ENCODE measurements at regions not wholly inside any gene's neighbourhood (a gene's known extent, or its start where the extent isn't known, plus 50 kb on each side); places are given as distances from the start of the nearest gene placed in this dataset.

DNA sequence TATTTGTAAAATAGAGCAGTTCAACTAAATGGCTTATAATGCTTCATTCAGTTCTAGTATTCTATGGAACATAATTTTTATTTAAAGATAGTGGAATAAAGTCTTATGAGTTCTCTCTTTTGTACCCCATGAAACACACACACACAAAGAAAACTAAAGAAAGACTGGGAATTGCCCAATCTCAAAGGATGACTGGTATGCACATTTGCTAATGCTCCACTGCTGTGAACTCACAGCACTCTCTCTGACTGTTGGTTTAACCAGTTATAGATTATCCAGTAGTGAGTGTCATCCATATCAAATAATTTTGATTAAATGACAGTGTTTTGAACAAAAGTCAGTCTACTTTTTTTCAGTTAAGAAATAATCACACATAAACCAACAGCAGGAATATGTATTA is 1082.4 kb upstream of the B3GALT2 start:
- H3K9me3 ChIP-seq (ENCODE audit: low read length), result no peaks in the 10 kb centered on the region
- H4K20me1 ChIP-seq (ENCODE audit: insufficient read depth, low read depth, low read length), result no peaks in the 10 kb centered on the region
- H3K27ac ChIP-seq (ENCODE audit: low read length), result no peak overlapping the region
- no peak for DNase-seq
- no peaks in the 10 kb centered on the region for H3K36me3 ChIP-seq (ENCODE audit: insufficient read depth, low read length)
- no peak overlapping the region for H3K4me3 ChIP-seq (ENCODE audit: low read length)
- H3K79me2 ChIP-seq (ENCODE audit: low read length), result no peaks in the 10 kb centered on the region
- no peaks in the 10 kb centered on the region for H3K27me3 ChIP-seq (ENCODE audit: low read length)
- H3K9me2 ChIP-seq (replicated peaks; ENCODE audit: insufficient read depth, low read length), result no peaks in the 10 kb centered on the region
- H3K4me1 ChIP-seq (ENCODE audit: low read length), result peaks cover 5% of the 10 kb centered on the region; the same call in 1 of the 2 replicates
- no peak overlapping the region for H3K4me2 ChIP-seq (ENCODE audit: low read depth, low read length, poor library complexity, severe bottlenecking)
- H2AFZ ChIP-seq (ENCODE audit: low read length), result no peak overlapping the region
- no peak overlapping the region for H3K9ac ChIP-seq (ENCODE audit: low read length)

DNA sequence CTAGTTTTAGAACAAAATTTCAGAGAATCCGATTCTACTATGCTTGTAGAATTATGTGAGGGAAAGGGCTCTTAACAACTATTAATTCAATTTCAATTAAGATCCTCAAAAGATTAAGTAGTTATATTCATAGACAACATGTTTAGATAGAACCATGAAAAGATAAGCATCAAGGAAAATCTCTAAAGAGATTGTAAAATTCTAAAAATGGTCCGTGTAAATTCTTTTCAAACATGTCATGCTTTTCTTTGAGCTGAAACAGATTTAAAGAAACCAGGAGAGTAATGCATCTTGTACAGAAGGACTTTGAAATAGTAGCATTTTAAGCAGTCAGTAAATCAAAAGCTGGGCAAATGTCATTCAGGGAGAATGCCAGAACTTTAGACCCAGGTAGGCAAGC is 1080.6 kb upstream of the B3GALT2 start:
- Histone ChIP-seq H3K4me2 (ENCODE audit: low read depth, low read length, poor library complexity, severe bottlenecking) (no peak overlapping the region), H3K4me1 (ENCODE audit: low read length) (no peaks in the 10 kb centered on the region), H3K9ac (ENCODE audit: low read length) (no peak overlapping the region), H3K27ac (ENCODE audit: low read length) (no peak overlapping the region), H3K9me2 (replicated peaks; ENCODE audit: insufficient read depth, low read length) (no peaks in the 10 kb centered on the region), H4K20me1 (ENCODE audit: insufficient read depth, low read depth, low read length) (no peaks in the 10 kb centered on the region), H3K9me3 (ENCODE audit: low read length) (no peaks in the 10 kb centered on the region; the same call in 1 of the 2 replicates), H3K36me3 (ENCODE audit: insufficient read depth, low read length) (no peaks in the 10 kb centered on the region), H3K79me2 (ENCODE audit: low read length) (no peaks in the 10 kb centered on the region), H3K27me3 (ENCODE audit: low read length) (no peaks in the 10 kb centered on the region), H2AFZ (ENCODE audit: low read length) (no peak overlapping the region), H3K4me3 (ENCODE audit: low read length) (no peak overlapping the region)
- DNase-seq, result no peak

DNA sequence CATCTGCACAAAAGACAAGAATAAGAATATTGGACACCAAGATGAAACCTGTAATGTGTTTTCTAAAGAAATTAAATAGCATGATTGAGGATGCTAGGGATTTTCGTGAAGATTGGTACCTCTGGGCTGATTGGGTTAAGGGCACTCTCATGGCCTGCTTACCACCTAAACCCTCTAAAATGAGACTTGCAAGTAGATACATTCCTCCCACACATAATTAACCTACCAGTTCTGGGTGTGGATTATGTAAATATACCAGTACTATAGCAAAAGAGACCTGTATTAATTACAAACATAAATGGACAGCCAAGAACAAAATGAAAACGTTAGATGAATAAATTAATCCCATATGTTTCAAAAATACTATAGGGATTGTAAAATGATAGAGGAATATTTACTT is 1069.6 kb upstream of the B3GALT2 start:
- Histone ChIP-seq H3K4me1 (ENCODE audit: low read length) (no peaks in the 10 kb centered on the region), H3K4me3 (ENCODE audit: low read length) (no peak overlapping the region), H3K27me3 (ENCODE audit: low read length) (no peaks in the 10 kb centered on the region), H3K9me2 (replicated peaks; ENCODE audit: insufficient read depth, low read length) (no peaks in the 10 kb centered on the region), H3K79me2 (ENCODE audit: low read length) (no peaks in the 10 kb centered on the region), H3K27ac (ENCODE audit: low read length) (no peak overlapping the region), H3K9me3 (ENCODE audit: low read length) (no peaks in the 10 kb centered on the region), H4K20me1 (ENCODE audit: insufficient read depth, low read depth, low read length) (no peaks in the 10 kb centered on the region), H3K9ac (ENCODE audit: low read length) (no peak overlapping the region), H3K36me3 (ENCODE audit: insufficient read depth, low read length) (no peaks in the 10 kb centered on the region), H3K4me2 (ENCODE audit: low read depth, low read length, poor library complexity, severe bottlenecking) (no peak overlapping the region), H2AFZ (ENCODE audit: low read length) (no peak overlapping the region)
- no peak for DNase-seq

DNA sequence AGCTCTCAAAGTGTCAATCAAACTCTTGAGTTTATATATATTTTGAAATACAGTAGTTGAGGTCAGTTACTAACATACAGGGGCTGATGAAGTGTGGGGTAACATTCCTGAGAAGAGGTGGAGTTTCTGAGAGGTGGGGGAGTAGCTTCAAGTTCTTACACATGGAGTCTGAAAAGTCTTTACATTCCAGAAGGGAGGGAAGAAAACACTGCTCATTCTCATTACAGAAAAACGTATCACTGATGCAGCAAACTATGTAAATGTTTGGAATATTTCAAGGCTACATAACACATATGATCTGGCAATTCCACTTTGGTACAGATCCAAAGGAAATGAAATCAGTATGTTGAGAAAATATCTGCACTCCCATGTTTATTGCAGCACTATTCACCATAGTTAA is 1065.8 kb upstream of the B3GALT2 start:
- Histone ChIP-seq H3K4me3 (ENCODE audit: low read length) (no peak overlapping the region), H3K27ac (ENCODE audit: low read length) (no peak overlapping the region), H3K4me1 (ENCODE audit: low read length) (no peaks in the 10 kb centered on the region), H4K20me1 (ENCODE audit: insufficient read depth, low read depth, low read length) (no peaks in the 10 kb centered on the region), H3K79me2 (ENCODE audit: low read length) (no peaks in the 10 kb centered on the region), H3K9me2 (replicated peaks; ENCODE audit: insufficient read depth, low read length) (no peaks in the 10 kb centered on the region), H2AFZ (ENCODE audit: low read length) (no peak overlapping the region), H3K27me3 (ENCODE audit: low read length) (no peaks in the 10 kb centered on the region), H3K9me3 (ENCODE audit: low read length) (no peaks in the 10 kb centered on the region), H3K36me3 (ENCODE audit: insufficient read depth, low read length) (no peaks in the 10 kb centered on the region), H3K9ac (ENCODE audit: low read length) (no peak overlapping the region), H3K4me2 (ENCODE audit: low read depth, low read length, poor library complexity, severe bottlenecking) (no peak overlapping the region)
- DNase-seq, result no peak

DNA sequence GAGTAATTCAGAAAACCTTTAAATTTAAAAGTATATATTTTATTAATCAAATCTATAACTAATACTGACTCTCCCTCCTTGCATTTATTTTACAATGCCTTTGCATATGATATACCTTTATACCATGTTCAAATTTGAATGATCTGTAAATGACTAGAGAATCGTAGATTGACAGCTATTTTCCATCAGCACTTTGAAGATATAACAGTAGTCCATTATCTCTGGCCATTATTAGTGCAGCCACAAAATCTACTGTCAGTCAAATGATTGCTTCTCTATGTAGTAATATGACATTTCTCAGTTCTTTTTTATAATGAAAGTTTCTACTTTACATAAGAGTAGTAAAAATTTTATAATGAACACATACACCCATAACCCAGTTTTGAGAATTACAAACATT is 1054.8 kb upstream of the B3GALT2 start:
- H2AFZ ChIP-seq (ENCODE audit: low read length), result no peak overlapping the region
- no peak for DNase-seq
- H3K9ac ChIP-seq (ENCODE audit: low read length), result no peak overlapping the region
- H3K79me2 ChIP-seq (ENCODE audit: low read length), result no peaks in the 10 kb centered on the region
- H3K27me3 ChIP-seq (ENCODE audit: low read length), result no peaks in the 10 kb centered on the region
- H3K36me3 ChIP-seq (ENCODE audit: insufficient read depth, low read length), result no peaks in the 10 kb centered on the region
- no peaks in the 10 kb centered on the region for H3K4me1 ChIP-seq (ENCODE audit: low read length)
- no peak overlapping the region for H3K27ac ChIP-seq (ENCODE audit: low read length)
- H3K9me2 ChIP-seq (replicated peaks; ENCODE audit: insufficient read depth, low read length), result no peaks in the 10 kb centered on the region
- no peak overlapping the region for H3K4me3 ChIP-seq (ENCODE audit: low read length)
- H4K20me1 ChIP-seq (ENCODE audit: insufficient read depth, low read depth, low read length), result no peaks in the 10 kb centered on the region
- H3K9me3 ChIP-seq (ENCODE audit: low read length), result no peaks in the 10 kb centered on the region
- H3K4me2 ChIP-seq (ENCODE audit: low read depth, low read length, poor library complexity, severe bottlenecking), result no peak overlapping the region

DNA sequence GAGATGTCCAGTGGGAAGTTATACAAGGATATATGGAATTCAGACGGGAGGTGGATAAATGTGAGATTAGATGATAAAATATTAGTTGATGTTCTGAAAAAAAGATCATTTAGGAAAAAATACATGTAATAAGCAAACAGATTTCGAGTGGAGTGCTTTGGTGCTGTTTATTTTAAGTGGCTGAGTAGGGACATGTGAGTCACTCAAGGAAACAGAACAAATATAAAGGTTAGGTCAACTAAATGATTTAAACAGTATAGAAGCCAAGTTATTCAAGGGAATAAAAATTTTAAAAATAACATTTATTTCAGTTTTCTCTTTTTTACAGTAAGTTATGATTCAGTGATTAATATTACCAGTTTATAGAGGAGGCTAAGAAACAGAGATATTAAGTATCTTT is 1046.7 kb upstream of the B3GALT2 start:
- Histone ChIP-seq H3K9me3 (ENCODE audit: low read length) (no peaks in the 10 kb centered on the region), H3K4me2 (ENCODE audit: low read depth, low read length, poor library complexity, severe bottlenecking) (no peak overlapping the region), H3K9ac (ENCODE audit: low read length) (no peak overlapping the region), H3K36me3 (ENCODE audit: insufficient read depth, low read length) (no peaks in the 10 kb centered on the region), H3K27ac (ENCODE audit: low read length) (no peak overlapping the region), H3K27me3 (ENCODE audit: low read length) (no peaks in the 10 kb centered on the region), H3K4me3 (ENCODE audit: low read length) (no peak overlapping the region), H4K20me1 (ENCODE audit: insufficient read depth, low read depth, low read length) (no peaks in the 10 kb centered on the region), H3K79me2 (ENCODE audit: low read length) (no peaks in the 10 kb centered on the region), H3K9me2 (replicated peaks; ENCODE audit: insufficient read depth, low read length) (no peaks in the 10 kb centered on the region), H2AFZ (ENCODE audit: low read length) (no peak overlapping the region), H3K4me1 (ENCODE audit: low read length) (peaks cover 7% of the 10 kb centered on the region)
- no peak for DNase-seq

DNA sequence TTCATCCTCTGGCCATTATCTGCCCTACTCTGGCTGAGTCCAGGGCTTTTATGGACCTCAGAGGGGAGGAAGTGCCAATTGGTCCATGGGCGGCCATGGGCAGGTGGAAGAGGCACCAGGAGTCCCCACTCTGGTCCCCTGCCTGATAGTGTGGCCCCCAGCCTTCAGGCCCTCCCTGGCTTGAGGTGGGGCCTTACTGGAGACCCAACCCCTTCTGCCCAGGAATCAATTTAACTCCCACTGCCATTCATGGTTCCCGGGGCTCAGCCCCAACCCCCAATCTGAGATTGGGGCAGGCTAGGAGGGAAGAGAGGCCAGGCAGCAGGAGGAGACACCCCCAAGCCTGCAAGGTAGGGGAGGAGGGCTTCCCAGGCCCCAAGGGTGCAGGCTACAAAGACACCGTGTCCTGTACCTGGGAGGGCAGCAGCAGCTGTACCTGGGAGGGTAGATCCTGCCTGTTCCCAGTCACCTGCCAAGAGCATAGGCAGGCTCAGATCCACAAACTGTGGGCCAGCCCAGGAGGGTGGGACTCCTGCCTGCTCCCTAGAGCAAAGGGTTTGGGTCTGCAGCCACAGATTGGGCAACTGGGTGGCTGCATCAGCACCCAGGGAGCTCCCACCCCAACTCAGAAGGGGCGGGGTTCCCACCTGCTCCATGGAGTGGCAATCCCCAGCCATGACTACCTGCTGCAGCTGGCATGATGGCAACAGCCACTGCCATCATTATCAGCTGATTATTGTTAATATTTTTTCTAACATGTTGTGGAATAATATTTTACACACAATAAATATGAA is 1044.1 kb upstream of the B3GALT2 start:
- Histone ChIP-seq H2AFZ (ENCODE audit: low read length) (no peak overlapping the region), H3K9me2 (replicated peaks; ENCODE audit: insufficient read depth, low read length) (no peaks in the 10 kb centered on the region), H3K9ac (ENCODE audit: low read length) (no peak overlapping the region), H3K4me1 (ENCODE audit: low read length) (peaks cover 25% of the 10 kb centered on the region), H3K27me3 (ENCODE audit: low read length) (no peaks in the 10 kb centered on the region), H3K4me3 (ENCODE audit: low read length) (no peak overlapping the region), H4K20me1 (ENCODE audit: insufficient read depth, low read depth, low read length) (no peaks in the 10 kb centered on the region), H3K79me2 (ENCODE audit: low read length) (no peaks in the 10 kb centered on the region), H3K4me2 (ENCODE audit: low read depth, low read length, poor library complexity, severe bottlenecking) (no peak overlapping the region), H3K9me3 (ENCODE audit: low read length) (no peaks in the 10 kb centered on the region), H3K36me3 (ENCODE audit: insufficient read depth, low read length) (no peaks in the 10 kb centered on the region), H3K27ac (ENCODE audit: low read length) (no peak overlapping the region)
- DNase-seq, result no peak

DNA sequence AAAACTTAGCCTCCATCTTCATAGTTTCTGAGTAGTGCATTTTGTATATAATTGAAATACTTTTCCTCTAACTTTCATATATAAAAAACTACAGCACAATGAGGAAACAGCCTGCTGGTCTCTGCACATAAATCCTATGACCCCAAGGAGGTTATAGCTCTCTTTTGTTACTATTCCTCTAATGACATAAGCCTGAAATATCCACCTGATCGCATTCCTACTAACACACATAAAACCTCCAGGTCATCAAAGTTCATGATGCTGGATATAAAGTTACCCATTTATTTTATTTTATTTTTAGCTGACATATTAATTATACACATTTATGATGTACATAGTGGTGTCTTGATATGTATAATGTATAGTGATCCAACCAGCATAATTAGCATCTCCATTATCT is 1042.0 kb upstream of the B3GALT2 start:
- H2AFZ ChIP-seq (ENCODE audit: low read length), result no peak overlapping the region
- H4K20me1 ChIP-seq (ENCODE audit: insufficient read depth, low read depth, low read length), result no peaks in the 10 kb centered on the region
- H3K9me3 ChIP-seq (ENCODE audit: low read length), result no peaks in the 10 kb centered on the region
- H3K9me2 ChIP-seq (replicated peaks; ENCODE audit: insufficient read depth, low read length), result no peaks in the 10 kb centered on the region
- no peaks in the 10 kb centered on the region for H3K27me3 ChIP-seq (ENCODE audit: low read length)
- H3K36me3 ChIP-seq (ENCODE audit: insufficient read depth, low read length), result no peaks in the 10 kb centered on the region
- H3K4me3 ChIP-seq (ENCODE audit: low read length), result no peak overlapping the region
- DNase-seq, result no peak
- H3K4me2 ChIP-seq (ENCODE audit: low read depth, low read length, poor library complexity, severe bottlenecking), result no peak overlapping the region
- H3K79me2 ChIP-seq (ENCODE audit: low read length), result no peaks in the 10 kb centered on the region
- no peak overlapping the region for H3K27ac ChIP-seq (ENCODE audit: low read length)
- H3K4me1 ChIP-seq (ENCODE audit: low read length), result peaks cover 33% of the 10 kb centered on the region
- H3K9ac ChIP-seq (ENCODE audit: low read length), result no peak overlapping the region

Data from Karpas-422 (cell line).